NCI-H1417 (cell line): ENCODE measurements at regions not wholly inside any gene's neighbourhood (a gene's known extent, or its start where the extent isn't known, plus 50 kb on each side); places are given as distances from the start of the nearest gene placed in this dataset.
"Not testable (repeated sequence)": the region's sequence is repeated elsewhere in the genome, so short reads cannot be mapped to it uniquely, and the experiment has no call there.

Source experiments
- DNase-seq, 3 experiments: peaks; one replicate each; lab custom pipeline; 2025; lab: John Stamatoyannopoulos, UW

GRCh38 chr16:5761592-5761991 lies 664.0 kb upstream of the EEF2KMT start:
- DNase-seq: no peak

GRCh38 chr16:5758281-5758680 lies 660.7 kb upstream of the EEF2KMT start:
- no peak for DNase-seq

- no peak for DNase-seq
Measured at GRCh38 chr16:5756969-5757368, 659.4 kb upstream of the EEF2KMT start.

- no peak for DNase-seq
Measured at GRCh38 chr16:5753381-5753780, 655.8 kb upstream of the EEF2KMT start.

- DNase-seq: no peak
Measured at GRCh38 chr16:5751216-5751615, 653.6 kb upstream of the EEF2KMT start.

GRCh38 chr16:5750439-5750838 lies 652.8 kb upstream of the EEF2KMT start:
- DNase-seq: not testable (repeated sequence)

- no peak for DNase-seq
Measured at GRCh38 chr16:5738586-5738985, 641.0 kb upstream of the EEF2KMT start.

- DNase-seq: no peak
Measured at GRCh38 chr16:5736209-5736930, 638.8 kb upstream of the EEF2KMT start.

- DNase-seq: no peak
Measured at GRCh38 chr16:5735444-5735843, 637.8 kb upstream of the EEF2KMT start.

GRCh38 chr16:5730783-5731182 lies 633.2 kb upstream of the EEF2KMT start:
- DNase-seq: no peak

GRCh38 chr16:5722116-5722619 lies 624.6 kb upstream of the EEF2KMT start:
- DNase-seq: no peak

- DNase-seq: no peak
Measured at GRCh38 chr16:5715155-5715554, 617.6 kb upstream of the EEF2KMT start.

- no peak for DNase-seq
Measured at GRCh38 chr16:5709889-5710288, 612.3 kb upstream of the EEF2KMT start.

- DNase-seq: no peak
Measured at GRCh38 chr16:5706211-5706610, 608.6 kb upstream of the EEF2KMT start.

GRCh38 chr16:5704271-5704670 lies 606.7 kb upstream of the EEF2KMT start:
- no peak for DNase-seq

- no peak for DNase-seq
Measured at GRCh38 chr16:5693426-5693825, 595.8 kb upstream of the EEF2KMT start.

- no peak for DNase-seq
Measured at GRCh38 chr16:5681966-5682365, 584.4 kb upstream of the EEF2KMT start.

- no peak for DNase-seq
Measured at GRCh38 chr16:5678371-5678770, 580.8 kb upstream of the EEF2KMT start.

- DNase-seq: no peak
Measured at GRCh38 chr16:5671421-5671820, 573.8 kb upstream of the EEF2KMT start.

GRCh38 chr16:5670198-5670597 lies 572.6 kb upstream of the EEF2KMT start:
- no peak for DNase-seq

GRCh38 chr16:5668553-5668952 lies 571.0 kb upstream of the EEF2KMT start:
- no peak for DNase-seq

GRCh38 chr16:5665834-5666233 lies 568.2 kb upstream of the EEF2KMT start:
- no peak for DNase-seq

- DNase-seq: no peak
Measured at GRCh38 chr16:5653789-5654188, 556.2 kb upstream of the EEF2KMT start.

- no peak for DNase-seq
Measured at GRCh38 chr16:5653041-5653440, 555.4 kb upstream of the EEF2KMT start.
